ENCODE measurements at regions not wholly inside any gene's neighbourhood (a gene's known extent, or its start where the extent isn't known, plus 50 kb on each side); places are given as distances from the start of the nearest gene placed in this dataset.
"Not testable (repeated sequence)": the region's sequence is repeated elsewhere in the genome, so short reads cannot be mapped to it uniquely, and the experiment has no call there.

GRCh38 chrX:42219231-42219630 is 295.9 kb upstream of the CASK start:
- DNase-seq (ENCODE audit: low read depth) = no peak
- H3K4me3 ChIP-seq (ENCODE audit: low read depth, low read length) = no peak overlapping the region
- H3K27me3 ChIP-seq (ENCODE audit: control insufficient read depth, insufficient read depth, low read length) = no peaks in the 10 kb centered on the region
- no peaks in the 10 kb centered on the region for H3K36me3 ChIP-seq (ENCODE audit: control insufficient read depth, insufficient read depth, low read length)
- no peak for TF ChIP-seq CTCF (IDR thresholded peaks at IDR 0.05; ENCODE audit: insufficient read depth, low read length, poor library complexity, severe bottlenecking)

- no peak for TF ChIP-seq CTCF (IDR thresholded peaks at IDR 0.05; ENCODE audit: insufficient read depth, low read length, poor library complexity, severe bottlenecking)
- no peaks in the 10 kb centered on the region for H3K27me3 ChIP-seq (ENCODE audit: control insufficient read depth, insufficient read depth, low read length)
- no peak for DNase-seq (ENCODE audit: low read depth)
Observed at GRCh38 chrX:42195506-42195905, 272.2 kb upstream of the CASK start.

DNA sequence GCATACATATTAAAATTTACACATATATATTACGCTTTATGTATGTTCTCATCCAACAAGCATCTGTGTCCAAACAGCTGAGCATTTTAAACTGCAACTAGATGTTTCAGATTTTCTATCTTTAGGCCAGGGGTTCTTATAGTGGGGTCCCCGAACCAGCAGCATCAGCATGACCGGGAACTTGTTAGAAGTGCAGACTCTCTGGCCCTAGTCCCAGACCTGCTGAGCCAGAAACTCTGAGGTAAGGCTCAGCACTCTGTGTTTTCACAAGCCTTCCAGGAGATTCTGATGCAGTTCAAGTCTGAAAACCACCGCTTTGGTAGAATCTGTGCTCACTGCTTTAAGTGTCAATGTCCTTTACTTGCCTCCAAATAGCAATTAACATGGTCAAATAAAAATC is 266.2 kb upstream of the CASK start:
- Histone ChIP-seq H3K4me3 (ENCODE audit: low read depth, low read length) (no peak overlapping the region), H3K36me3 (ENCODE audit: control insufficient read depth, insufficient read depth, low read length) (no peaks in the 10 kb centered on the region), H3K27me3 (ENCODE audit: control insufficient read depth, insufficient read depth, low read length) (no peaks in the 10 kb centered on the region)
- TF ChIP-seq CTCF (IDR thresholded peaks at IDR 0.05; ENCODE audit: insufficient read depth, low read length, poor library complexity, severe bottlenecking) = no peak
- no peak for DNase-seq (ENCODE audit: low read depth)

More at GRCh38 chrX:42195506-42195905, 272.2 kb upstream of the CASK start:
- Histone ChIP-seq H3K36me3 (ENCODE audit: control insufficient read depth, insufficient read depth, low read length) (no peaks in the 10 kb centered on the region), H3K4me3 (ENCODE audit: low read depth, low read length) (no peak overlapping the region)

DNA sequence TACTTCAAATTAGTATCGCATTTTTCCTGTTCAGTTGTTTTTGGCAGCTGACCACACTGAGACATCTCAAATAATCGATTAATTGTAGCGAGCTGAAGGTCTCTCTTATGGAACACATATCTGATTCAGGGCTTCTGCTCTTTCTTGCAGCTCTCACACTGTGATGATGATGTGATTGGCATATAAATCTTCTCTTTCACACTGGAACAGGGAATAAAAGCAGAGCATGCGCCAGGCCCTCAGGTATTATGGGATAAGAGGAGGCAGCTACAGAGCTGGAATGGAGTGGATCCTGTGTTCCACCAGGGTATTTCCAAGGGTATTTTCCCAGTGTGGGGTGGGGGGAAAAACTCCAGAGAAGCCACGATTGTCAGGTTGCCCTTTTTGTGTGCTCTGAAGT is 265.4 kb upstream of the CASK start:
- DNase-seq (ENCODE audit: low read depth) = no peak
- H3K4me3 ChIP-seq (ENCODE audit: low read depth, low read length) = no peak overlapping the region
- no peaks in the 10 kb centered on the region for H3K27me3 ChIP-seq (ENCODE audit: control insufficient read depth, insufficient read depth, low read length)
- no peak for TF ChIP-seq CTCF (IDR thresholded peaks at IDR 0.05; ENCODE audit: insufficient read depth, low read length, poor library complexity, severe bottlenecking)
- H3K36me3 ChIP-seq (ENCODE audit: control insufficient read depth, insufficient read depth, low read length) = no peaks in the 10 kb centered on the region

DNA sequence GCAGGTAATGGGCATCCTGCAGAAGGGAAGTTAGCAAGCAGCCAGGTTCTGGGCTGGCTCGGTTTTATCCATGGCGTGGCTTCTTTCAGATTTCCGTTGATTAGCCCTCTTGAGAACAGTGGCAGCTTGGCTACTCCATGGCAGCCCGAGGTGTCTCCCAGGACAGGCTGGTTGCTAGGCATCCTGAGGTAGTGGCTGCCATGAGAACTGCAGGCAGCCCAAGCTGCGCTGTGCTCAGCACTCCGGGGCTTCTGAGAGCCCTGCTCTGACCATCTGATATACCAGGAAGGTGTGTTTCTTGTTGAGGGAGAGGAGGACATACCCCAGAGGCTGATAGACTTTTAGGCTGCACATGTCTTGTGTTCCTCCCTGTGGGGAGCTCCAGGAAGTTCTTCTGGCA is 253.4 kb upstream of the CASK start:
- no peaks in the 10 kb centered on the region for H3K36me3 ChIP-seq (ENCODE audit: control insufficient read depth, insufficient read depth, low read length)
- no peak for TF ChIP-seq CTCF (IDR thresholded peaks at IDR 0.05; ENCODE audit: insufficient read depth, low read length, poor library complexity, severe bottlenecking)
- H3K27me3 ChIP-seq (ENCODE audit: control insufficient read depth, insufficient read depth, low read length) = no peaks in the 10 kb centered on the region
- H3K4me3 ChIP-seq (ENCODE audit: low read depth, low read length) = no peak overlapping the region
- no peak for DNase-seq (ENCODE audit: low read depth)

DNA sequence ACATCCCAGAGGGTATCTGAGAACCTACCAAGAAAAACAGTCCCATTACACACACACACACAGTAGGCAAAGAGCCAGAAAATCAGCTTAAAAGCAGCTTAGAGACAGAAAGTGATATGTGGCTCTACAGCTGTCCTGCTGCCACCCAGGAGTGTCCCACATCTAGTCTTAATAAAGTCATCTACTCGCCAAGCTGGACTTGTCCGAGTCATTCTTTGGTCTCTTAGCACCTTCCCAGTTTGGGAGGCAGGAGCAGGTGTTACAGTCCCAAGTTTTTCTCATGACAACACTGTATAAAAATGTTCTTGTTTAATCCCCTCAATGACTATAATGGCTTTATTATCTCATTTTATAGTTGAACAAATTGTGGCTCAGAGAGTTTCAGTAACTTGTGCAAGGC is 252.5 kb upstream of the CASK start:
- no peaks in the 10 kb centered on the region for H3K36me3 ChIP-seq (ENCODE audit: control insufficient read depth, insufficient read depth, low read length)
- no peak for TF ChIP-seq CTCF (IDR thresholded peaks at IDR 0.05; ENCODE audit: insufficient read depth, low read length, poor library complexity, severe bottlenecking)
- DNase-seq (ENCODE audit: low read depth) = no peak
- no peaks in the 10 kb centered on the region for H3K27me3 ChIP-seq (ENCODE audit: control insufficient read depth, insufficient read depth, low read length)
- H3K4me3 ChIP-seq (ENCODE audit: low read depth, low read length) = no peak overlapping the region

GRCh38 chrX:42157923-42158322 is 234.6 kb upstream of the CASK start:
- H3K4me3 ChIP-seq (ENCODE audit: low read depth, low read length); H3K27me3 ChIP-seq (ENCODE audit: control insufficient read depth, insufficient read depth, low read length); DNase-seq (ENCODE audit: low read depth); H3K36me3 ChIP-seq (ENCODE audit: control insufficient read depth, insufficient read depth, low read length): not testable (repeated sequence)
